ENCODE measurements at regions not wholly inside any gene's neighbourhood (a gene's known extent, or its start where the extent isn't known, plus 50 kb on each side); places are given as distances from the start of the nearest gene placed in this dataset.

- no peak for TF ChIP-seq CTCF (IDR thresholded peaks at IDR 0.05)
- no peak for DNase-seq
- H3K27me3 ChIP-seq (ENCODE audit: insufficient read depth in 3 of 3, low read length in 2 of 3): no peaks in the 10 kb centered on the region
- whole genome bisulfite sequencing, 3 donors: 82 to 89% (median 83%) methylated on average over 2 of the region's 2 CpGs
- H3K36me3 ChIP-seq (ENCODE audit: insufficient read depth in 1 of 2, low read depth in 1 of 2): no peaks in the 10 kb centered on the region
- H3K4me1 ChIP-seq: no peaks in the 10 kb centered on the region
- intact Hi-C loops (cut with DNase I): no loop called here
- H3K4me3 ChIP-seq: no peak overlapping the region
- no peak overlapping the region for H3K27ac ChIP-seq
- no peaks in the 10 kb centered on the region for H3K9me3 ChIP-seq
- no peak for ATAC-seq
These were observed 373.4 kb upstream of the CTNND2 start for GRCh38 chr5:12277504-12278192.

DNA sequence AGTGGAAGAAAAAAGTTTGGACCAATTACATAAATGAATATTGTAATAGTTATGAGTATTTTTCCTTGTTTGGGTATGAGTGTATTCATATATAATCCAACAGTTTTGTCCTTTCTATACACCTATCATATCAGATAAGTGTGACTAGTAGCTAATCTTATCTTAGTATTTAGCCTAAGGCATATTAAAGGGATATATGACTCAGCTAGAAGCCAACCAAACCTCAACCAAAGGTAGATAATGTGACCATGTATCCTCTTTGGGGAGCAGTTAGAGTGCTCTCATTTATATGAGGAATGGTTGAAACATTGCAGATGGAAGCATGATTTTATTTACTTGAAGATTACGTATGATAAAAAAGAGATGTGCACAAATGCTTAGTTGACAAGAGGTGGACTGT is 370.0 kb upstream of the CTNND2 start:
- intact Hi-C loops (cut with DNase I): no loop called here
- no peaks in the 10 kb centered on the region for H3K27me3 ChIP-seq (ENCODE audit: insufficient read depth in 3 of 3, low read length in 2 of 3)
- 87 to 93% (median 91%) methylated on average over 1 of the region's 1 CpG for WGBS, 3 donors
- DNase-seq (no peak), ATAC-seq (no peak)
- H3K4me3 ChIP-seq: no peak overlapping the region
- TF ChIP-seq CTCF (IDR thresholded peaks at IDR 0.05): no peak
- H3K4me1 ChIP-seq: no peaks in the 10 kb centered on the region
- H3K9me3 ChIP-seq: no peaks in the 10 kb centered on the region
- H3K27ac ChIP-seq: no peak overlapping the region
- H3K36me3 ChIP-seq (ENCODE audit: insufficient read depth in 1 of 2, low read depth in 1 of 2): no peaks in the 10 kb centered on the region

- TF ChIP-seq CTCF (IDR thresholded peaks at IDR 0.05): no peak
- Histone ChIP-seq H3K9me3 (no peaks in the 10 kb centered on the region), H3K36me3 (ENCODE audit: insufficient read depth in 1 of 2, low read depth in 1 of 2) (no peaks in the 10 kb centered on the region), H3K4me3 (no peak overlapping the region), H3K4me1 (no peaks in the 10 kb centered on the region), H3K27me3 (ENCODE audit: insufficient read depth in 3 of 3, low read length in 2 of 3) (no peaks in the 10 kb centered on the region), H3K27ac (no peak overlapping the region)
- ATAC-seq: no peak
- DNase-seq: no peak
- WGBS, 3 donors: 54 to 58% (median 57%) methylated on average over 5 of the region's 5 CpGs
- intact Hi-C loops (cut with DNase I): no loop called here
These were observed 368.1 kb upstream of the CTNND2 start for GRCh38 chr5:12272389-12272788.

- TF ChIP-seq CTCF (IDR thresholded peaks at IDR 0.05): no peak
- Histone ChIP-seq H3K27me3 (ENCODE audit: insufficient read depth in 3 of 3, low read length in 2 of 3) (no peaks in the 10 kb centered on the region), H3K36me3 (ENCODE audit: insufficient read depth in 1 of 2, low read depth in 1 of 2) (no peaks in the 10 kb centered on the region), H3K9me3 (no peaks in the 10 kb centered on the region), H3K4me1 (no peaks in the 10 kb centered on the region), H3K27ac (no peak overlapping the region), H3K4me3 (no peak overlapping the region)
- no peak for DNase-seq
- ATAC-seq: no peak
- intact Hi-C loops (cut with DNase I): no loop called here
- WGBS, 3 donors: 65 to 73% (median 71%) methylated on average over 1 of the region's 1 CpG
These were observed 366.7 kb upstream of the CTNND2 start for GRCh38 chr5:12270914-12271313.

- intact Hi-C loops (cut with DNase I): no loop called here
- no peaks in the 10 kb centered on the region for H3K36me3 ChIP-seq (ENCODE audit: insufficient read depth in 1 of 2, low read depth in 1 of 2)
- WGBS, 3 donors: 49 to 62% (median 59%) methylated on average over 3 of the region's 3 CpGs
- H3K9me3 ChIP-seq: no peaks in the 10 kb centered on the region
- no peaks in the 10 kb centered on the region for H3K4me1 ChIP-seq
- H3K4me3 ChIP-seq: no peak overlapping the region
- H3K27me3 ChIP-seq (ENCODE audit: insufficient read depth in 3 of 3, low read length in 2 of 3): no peaks in the 10 kb centered on the region
- no peak for TF ChIP-seq CTCF (IDR thresholded peaks at IDR 0.05)
- ATAC-seq: no peak
- no peak overlapping the region for H3K27ac ChIP-seq
- DNase-seq: no peak
These were observed 364.9 kb upstream of the CTNND2 start for GRCh38 chr5:12269164-12269563.
